Mucosa of descending colon (tissue), 3 donors: ENCODE measurements at regions not wholly inside any gene's neighbourhood (a gene's known extent, or its start where the extent isn't known, plus 50 kb on each side); places are given as distances from the start of the nearest gene placed in this dataset.

Experiments
- ATAC-seq: fragments of 200-7000 bp; cut with Tn5 transposase; one replicate; pipeline ENCODE4 v1.9.1; 2020; ENCODE audit warnings: mild to moderate bottlenecking, moderate library complexity
- DNase-seq, 3 donors: peaks; one replicate each; pipeline ENCODE4 v3.0.0-alpha.2; 2020
- H3K36me3 ChIP-seq: fragments of 200-600 bp; one replicate; pipeline ENCODE4 v1.8.0; 2021; ENCODE audit warnings: low read depth, mild to moderate bottlenecking
- H3K4me1 ChIP-seq: fragments of 200-600 bp; one replicate; pipeline ENCODE4 v1.8.0; 2021; ENCODE audit warnings: low read depth, mild to moderate bottlenecking
- H3K4me3 ChIP-seq: fragments of 200-600 bp; one replicate; pipeline ENCODE4 v1.8.0; 2021; ENCODE audit warnings: mild to moderate bottlenecking
- H3K9me3 ChIP-seq: fragments of 200-600 bp; one replicate; pipeline ENCODE4 v1.8.0; 2021; ENCODE audit warnings: mild to moderate bottlenecking
- intact Hi-C, 2 donors: fragments of 100-400 bp; cut with DNase I in 1 of 2; cut with micrococcal nuclease in 1 of 2; formaldehyde crosslinking; loops; one replicate each; pipeline versions ENCODE4 v1.11.0 to v1.11.1; 2022; cut with DNase I, micrococcal nuclease
- TF ChIP-seq, protein P1 (sequence below): fragments of 200-600 bp; IDR thresholded peaks from one replicate; pipeline ENCODE4 v1.8.0; 2022; ENCODE audit warnings: antibody characterized with exemption, mild to moderate bottlenecking
- donor health status: DM: no; HTN: no; CAD: no; lungs with moderate emphysema.
- donor health status: DM: no; HTN: no; CAD: no.
- donor health status: DM: no; HTN: yes; CAD: no.

DNA sequence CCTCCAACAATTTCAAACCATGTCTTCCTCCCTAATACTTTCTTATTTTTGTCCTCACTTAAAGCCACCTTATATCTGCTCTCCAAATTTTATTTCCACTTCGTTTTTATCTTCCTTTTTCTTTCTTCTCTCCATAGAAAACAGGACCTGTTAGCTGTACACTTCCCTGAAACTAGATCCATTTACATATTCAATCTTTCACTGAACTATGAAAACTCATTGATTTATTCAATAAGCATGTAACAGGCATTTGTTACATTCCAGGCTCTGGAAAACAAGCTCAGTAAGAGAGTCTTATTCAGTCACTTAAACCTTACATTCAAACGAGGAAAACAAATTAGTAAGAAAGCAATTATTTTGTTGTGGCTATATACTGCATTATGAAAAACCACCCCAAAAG lies 1225.3 kb downstream of the SUCLG1 start:
- H3K4me1 ChIP-seq, result no peaks in the 10 kb centered on the region
- TF ChIP-seq, protein P1, sequence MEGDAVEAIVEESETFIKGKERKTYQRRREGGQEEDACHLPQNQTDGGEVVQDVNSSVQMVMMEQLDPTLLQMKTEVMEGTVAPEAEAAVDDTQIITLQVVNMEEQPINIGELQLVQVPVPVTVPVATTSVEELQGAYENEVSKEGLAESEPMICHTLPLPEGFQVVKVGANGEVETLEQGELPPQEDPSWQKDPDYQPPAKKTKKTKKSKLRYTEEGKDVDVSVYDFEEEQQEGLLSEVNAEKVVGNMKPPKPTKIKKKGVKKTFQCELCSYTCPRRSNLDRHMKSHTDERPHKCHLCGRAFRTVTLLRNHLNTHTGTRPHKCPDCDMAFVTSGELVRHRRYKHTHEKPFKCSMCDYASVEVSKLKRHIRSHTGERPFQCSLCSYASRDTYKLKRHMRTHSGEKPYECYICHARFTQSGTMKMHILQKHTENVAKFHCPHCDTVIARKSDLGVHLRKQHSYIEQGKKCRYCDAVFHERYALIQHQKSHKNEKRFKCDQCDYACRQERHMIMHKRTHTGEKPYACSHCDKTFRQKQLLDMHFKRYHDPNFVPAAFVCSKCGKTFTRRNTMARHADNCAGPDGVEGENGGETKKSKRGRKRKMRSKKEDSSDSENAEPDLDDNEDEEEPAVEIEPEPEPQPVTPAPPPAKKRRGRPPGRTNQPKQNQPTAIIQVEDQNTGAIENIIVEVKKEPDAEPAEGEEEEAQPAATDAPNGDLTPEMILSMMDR, result no peak
- DNase-seq, result no peak
- H3K9me3 ChIP-seq, result no peaks in the 10 kb centered on the region
- intact Hi-C loops, result no loop called here
- no peaks in the 10 kb centered on the region for H3K36me3 ChIP-seq
- H3K4me3 ChIP-seq, result no peak overlapping the region
- no peak for ATAC-seq

- TF ChIP-seq, protein P1, result no peak
- no peaks in the 10 kb centered on the region for H3K36me3 ChIP-seq
- no peaks in the 10 kb centered on the region for H3K9me3 ChIP-seq
- no peak for ATAC-seq
- no peak for DNase-seq
- intact Hi-C loops, result no loop called here
- H3K4me3 ChIP-seq, result no peak overlapping the region
- no peaks in the 10 kb centered on the region for H3K4me1 ChIP-seq
Observed at GRCh38 chr2:83233326-83233725, 1225.8 kb downstream of the SUCLG1 start.

DNA sequence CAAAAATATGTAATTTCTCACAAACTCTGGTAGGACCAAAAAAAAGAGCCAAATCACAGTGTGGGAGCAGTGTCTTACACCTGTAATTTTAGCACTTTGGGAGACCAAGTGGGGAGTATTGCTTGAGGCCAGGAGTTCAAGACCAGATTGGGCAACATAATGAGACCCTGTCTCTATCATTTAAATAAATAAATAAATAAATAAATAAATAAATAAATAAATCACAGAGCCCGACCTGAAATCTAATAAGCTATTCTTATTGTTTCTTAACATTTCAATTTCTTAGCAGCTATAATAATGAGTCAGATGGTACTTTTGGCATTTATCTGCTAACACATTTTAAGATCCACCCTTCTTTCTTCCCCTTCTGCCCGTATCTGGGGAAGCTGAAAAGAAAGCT lies 1229.6 kb downstream of the SUCLG1 start:
- intact Hi-C loops, result no loop called here
- TF ChIP-seq, protein P1, result no peak
- ATAC-seq, result no peak
- H3K9me3 ChIP-seq, result no peaks in the 10 kb centered on the region
- DNase-seq, result no peak
- no peak overlapping the region for H3K4me3 ChIP-seq
- no peaks in the 10 kb centered on the region for H3K36me3 ChIP-seq
- H3K4me1 ChIP-seq, result no peaks in the 10 kb centered on the region

DNA sequence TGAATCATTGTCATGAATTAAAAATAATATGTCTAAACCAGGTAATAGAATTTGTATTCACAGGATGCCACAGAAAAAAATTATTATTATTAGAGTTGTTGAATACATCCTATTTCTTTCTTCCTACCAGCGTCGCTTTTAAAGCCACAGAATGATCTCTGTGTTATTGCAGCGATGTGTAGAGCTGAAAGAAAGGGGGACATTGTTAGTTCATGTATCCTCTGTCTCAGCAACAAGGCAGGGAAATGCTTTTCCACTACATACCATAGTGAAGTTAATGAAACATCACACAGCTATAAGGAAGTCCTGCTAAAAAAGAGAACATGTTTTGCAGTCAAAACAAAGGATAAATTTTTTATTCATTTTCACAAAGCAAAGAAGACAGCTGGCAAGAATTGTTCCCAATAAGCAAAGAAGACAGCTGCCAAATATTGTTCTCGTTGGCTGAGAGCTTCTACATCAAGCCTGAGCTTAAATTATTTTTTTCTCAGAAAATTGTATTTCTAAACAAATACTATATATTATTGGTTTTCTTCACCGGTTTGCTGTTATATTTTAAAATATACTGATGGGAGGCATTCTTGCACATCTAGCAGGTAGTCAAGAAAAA lies 1234.4 kb downstream of the SUCLG1 start:
- intact Hi-C loops, result no loop called here
- no peaks in the 10 kb centered on the region for H3K36me3 ChIP-seq
- TF ChIP-seq, protein P1, result no peak
- H3K4me1 ChIP-seq, result no peaks in the 10 kb centered on the region
- ATAC-seq (no peak), DNase-seq (no peak)
- H3K9me3 ChIP-seq, result no peaks in the 10 kb centered on the region
- H3K4me3 ChIP-seq, result no peak overlapping the region

DNA sequence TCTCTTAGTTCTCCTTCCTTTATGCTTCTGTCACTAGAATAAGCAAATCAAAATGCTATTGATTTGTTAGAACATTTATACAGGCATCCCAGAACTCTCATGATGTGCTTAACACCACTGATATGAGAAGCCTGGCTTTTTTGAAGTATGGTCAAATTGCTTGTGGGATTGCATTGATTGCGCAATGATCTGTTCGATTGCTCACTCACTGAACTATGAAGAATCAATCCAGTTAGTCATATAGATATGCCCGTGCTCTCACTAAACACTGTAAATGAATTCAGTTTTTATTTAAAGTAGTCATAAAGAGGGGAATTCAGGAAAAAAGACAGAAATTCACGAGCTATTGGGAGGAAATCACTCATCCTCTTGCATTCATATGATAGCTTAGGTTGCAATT lies 1237.8 kb downstream of the SUCLG1 start:
- no peak for DNase-seq
- ATAC-seq, result no peak
- intact Hi-C loops, result no loop called here

More for the DNA sequence above, 1237.8 kb downstream of the SUCLG1 start:
- TF ChIP-seq, protein P1, result no peak
- Histone ChIP-seq H3K9me3 (no peaks in the 10 kb centered on the region), H3K36me3 (no peaks in the 10 kb centered on the region), H3K4me1 (no peaks in the 10 kb centered on the region), H3K4me3 (no peak overlapping the region)
